Mesothelial cell of epicardium (in vitro differentiated cells): ENCODE measurements at regions not wholly inside any gene's neighbourhood (a gene's known extent, or its start where the extent isn't known, plus 50 kb on each side); places are given as distances from the start of the nearest gene placed in this dataset.

Experiments
- DNase-seq, 2 experiments: peaks; one replicate each; pipeline ENCODE4 v3.0.0; 2021; ENCODE audit warnings: low spot score in 2 of 2; ENCODE audit not compliant: unreplicated experiment in 2 of 2
- H3K27ac Mint-ChIP-seq: 2 replicates; pipeline ENCODE4 v1.8.0; 2021; ENCODE audit warnings: mixed read lengths
- H3K27me3 Mint-ChIP-seq: 2 replicates; pipeline ENCODE4 v1.8.0; 2021; ENCODE audit warnings: low read depth, mixed read lengths
- H3K36me3 Mint-ChIP-seq: 2 replicates; pipeline ENCODE4 v1.8.0; 2021; ENCODE audit warnings: mixed read lengths
- H3K4me1 Mint-ChIP-seq: 2 replicates; pipeline ENCODE4 v1.8.0; 2021; ENCODE audit warnings: mixed read lengths
- H3K4me3 Mint-ChIP-seq: 2 replicates; pipeline ENCODE4 v1.8.0; 2021; ENCODE audit warnings: mild to moderate bottlenecking, moderate library complexity, mixed read lengths
- H3K9me3 Mint-ChIP-seq: 2 replicates; pipeline ENCODE4 v1.8.0; 2021; ENCODE audit warnings: mixed read lengths
- TF ChIP-seq, protein P1 (sequence below): fragments of 200-600 bp; sonication (generic); IDR thresholded peaks from one replicate; pipeline ENCODE4 v1.5.0; 2021; ENCODE audit warnings: antibody characterized with exemption; ENCODE audit not compliant: unreplicated experiment

DNA sequence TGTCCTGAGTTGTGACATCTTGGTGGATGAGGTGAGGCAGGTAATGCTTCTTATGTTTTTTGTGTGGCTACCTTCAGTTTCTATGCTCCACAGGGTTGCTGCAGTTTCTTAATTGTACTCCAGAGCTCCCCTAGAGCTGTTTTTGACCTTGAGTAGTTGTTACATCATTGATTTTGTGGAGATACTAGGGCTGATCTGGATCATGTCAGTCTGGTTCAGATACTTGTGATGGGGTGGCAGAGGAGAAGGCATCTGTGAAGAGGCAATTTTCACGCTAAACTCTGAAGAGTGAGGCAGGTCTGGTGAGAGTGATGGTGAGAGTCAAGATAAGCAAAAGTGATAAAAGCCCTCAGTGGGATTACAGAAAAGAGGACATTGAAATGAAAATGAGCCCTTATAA is 1180.2 kb downstream of the RAPGEF2 start:
- Mint-ChIP-seq H3K27ac (no peak overlapping the region), H3K36me3 (peaks cover 12% of the 10 kb centered on the region), H3K27me3 (no peaks in the 10 kb centered on the region), H3K9me3 (peaks cover 32% of the 10 kb centered on the region), H3K4me1 (no peaks in the 10 kb centered on the region), H3K4me3 (no peak overlapping the region)
- no peak for DNase-seq
- TF ChIP-seq, protein P1, sequence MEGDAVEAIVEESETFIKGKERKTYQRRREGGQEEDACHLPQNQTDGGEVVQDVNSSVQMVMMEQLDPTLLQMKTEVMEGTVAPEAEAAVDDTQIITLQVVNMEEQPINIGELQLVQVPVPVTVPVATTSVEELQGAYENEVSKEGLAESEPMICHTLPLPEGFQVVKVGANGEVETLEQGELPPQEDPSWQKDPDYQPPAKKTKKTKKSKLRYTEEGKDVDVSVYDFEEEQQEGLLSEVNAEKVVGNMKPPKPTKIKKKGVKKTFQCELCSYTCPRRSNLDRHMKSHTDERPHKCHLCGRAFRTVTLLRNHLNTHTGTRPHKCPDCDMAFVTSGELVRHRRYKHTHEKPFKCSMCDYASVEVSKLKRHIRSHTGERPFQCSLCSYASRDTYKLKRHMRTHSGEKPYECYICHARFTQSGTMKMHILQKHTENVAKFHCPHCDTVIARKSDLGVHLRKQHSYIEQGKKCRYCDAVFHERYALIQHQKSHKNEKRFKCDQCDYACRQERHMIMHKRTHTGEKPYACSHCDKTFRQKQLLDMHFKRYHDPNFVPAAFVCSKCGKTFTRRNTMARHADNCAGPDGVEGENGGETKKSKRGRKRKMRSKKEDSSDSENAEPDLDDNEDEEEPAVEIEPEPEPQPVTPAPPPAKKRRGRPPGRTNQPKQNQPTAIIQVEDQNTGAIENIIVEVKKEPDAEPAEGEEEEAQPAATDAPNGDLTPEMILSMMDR, result no peak

DNA sequence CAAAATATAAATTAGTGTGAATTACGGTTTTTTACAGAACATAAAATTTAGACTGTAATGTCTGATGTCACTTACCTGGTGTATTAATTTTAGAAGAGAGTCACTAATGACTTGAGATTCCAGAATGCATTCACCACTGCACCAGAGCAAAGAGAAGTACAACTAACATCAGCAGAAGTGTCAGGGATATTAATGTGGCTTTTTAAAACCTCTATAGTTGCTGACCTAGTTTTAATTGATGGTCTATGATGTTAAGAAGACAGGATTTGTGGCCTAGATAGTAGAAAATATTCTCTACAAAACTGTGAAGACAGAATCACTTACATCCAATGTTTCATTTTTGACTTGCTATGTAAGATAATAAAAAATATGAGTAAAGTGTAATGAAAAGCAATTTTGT is 1181.6 kb downstream of the RAPGEF2 start:
- Mint-ChIP-seq H3K4me3 (no peak overlapping the region), H3K4me1 (no peaks in the 10 kb centered on the region), H3K36me3 (peaks cover 10% of the 10 kb centered on the region), H3K9me3 (peaks cover 28% of the 10 kb centered on the region), H3K27me3 (no peaks in the 10 kb centered on the region), H3K27ac (no peak overlapping the region)
- no peak for DNase-seq
- TF ChIP-seq, protein P1, result no peak

DNA sequence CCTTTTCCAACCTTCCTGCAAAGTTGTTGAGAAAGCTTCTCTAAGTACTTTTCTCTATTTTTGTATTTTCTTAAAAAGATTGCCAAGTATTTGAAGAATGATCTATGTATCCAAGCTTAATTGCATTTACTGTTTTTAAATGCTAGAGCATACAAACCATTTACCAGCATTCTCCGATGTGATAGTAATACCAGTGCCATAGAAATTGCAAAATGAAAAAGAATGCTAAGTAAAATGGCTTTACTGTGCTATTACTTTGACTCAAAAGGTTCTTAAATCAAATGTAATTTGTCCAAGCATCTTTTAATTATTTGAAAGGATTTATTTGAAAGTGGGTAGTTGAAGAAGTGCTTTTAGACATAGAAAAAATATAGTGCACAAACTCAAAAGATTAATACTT is 1183.2 kb downstream of the RAPGEF2 start:
- Mint-ChIP-seq H3K27me3 (no peaks in the 10 kb centered on the region), H3K9me3 (peaks cover 14% of the 10 kb centered on the region), H3K36me3 (no peaks in the 10 kb centered on the region), H3K27ac (no peak overlapping the region), H3K4me1 (no peaks in the 10 kb centered on the region), H3K4me3 (no peak overlapping the region)
- TF ChIP-seq, protein P1, result no peak
- DNase-seq, result no peak

DNA sequence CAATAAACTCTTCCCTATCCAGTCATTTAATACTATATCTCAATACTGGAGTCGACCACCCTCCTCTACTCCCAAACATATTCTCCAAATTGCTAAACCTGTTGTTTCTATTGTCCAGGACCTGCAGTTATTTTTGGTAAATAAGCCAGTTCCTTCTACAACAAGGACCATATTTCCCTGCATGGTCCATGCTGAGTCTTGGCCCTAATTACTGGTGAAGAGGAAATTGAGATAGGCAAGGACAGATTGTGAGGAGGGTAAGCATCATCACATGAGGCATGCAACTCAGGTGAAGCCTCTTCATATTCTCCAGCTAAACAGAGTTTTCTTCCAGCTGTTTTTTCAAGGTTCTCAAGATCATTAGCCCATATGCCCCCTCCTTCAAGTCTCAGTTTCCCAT is 1193.6 kb downstream of the RAPGEF2 start:
- H3K4me1 Mint-ChIP-seq, result peaks cover 6% of the 10 kb centered on the region
- TF ChIP-seq, protein P1, result no peak
- H3K9me3 Mint-ChIP-seq, result peaks cover 16% of the 10 kb centered on the region
- DNase-seq, result no peak
- no peak overlapping the region for H3K27ac Mint-ChIP-seq
- H3K27me3 Mint-ChIP-seq, result no peaks in the 10 kb centered on the region
- no peaks in the 10 kb centered on the region for H3K36me3 Mint-ChIP-seq
- no peak overlapping the region for H3K4me3 Mint-ChIP-seq

DNA sequence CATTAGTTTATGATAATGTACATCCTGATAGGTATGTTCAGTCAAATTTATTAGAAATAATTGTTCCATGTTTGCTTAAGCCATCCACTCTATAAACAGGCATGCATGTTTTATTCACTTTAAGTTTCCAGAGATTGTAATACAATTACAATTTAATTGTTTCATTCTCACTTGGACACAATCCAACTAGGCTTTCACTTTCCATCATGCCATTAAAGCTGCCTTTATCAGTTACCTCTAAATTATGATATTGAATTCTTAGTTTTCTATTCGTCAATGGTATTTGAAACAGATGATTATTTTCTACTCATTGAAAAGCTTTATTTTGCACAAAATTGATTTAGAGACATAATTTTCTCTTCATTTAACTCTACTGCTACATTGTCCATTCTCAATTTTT is 1196.3 kb downstream of the RAPGEF2 start:
- no peak for DNase-seq
- H3K27me3 Mint-ChIP-seq, result no peaks in the 10 kb centered on the region
- H3K27ac Mint-ChIP-seq, result peak overlapping the region; percentile 33
- no peak overlapping the region for H3K4me3 Mint-ChIP-seq
- TF ChIP-seq, protein P1, result no peak
- H3K4me1 Mint-ChIP-seq, result peaks cover 18% of the 10 kb centered on the region
- H3K36me3 Mint-ChIP-seq, result no peaks in the 10 kb centered on the region
- peaks cover 16% of the 10 kb centered on the region for H3K9me3 Mint-ChIP-seq

DNA sequence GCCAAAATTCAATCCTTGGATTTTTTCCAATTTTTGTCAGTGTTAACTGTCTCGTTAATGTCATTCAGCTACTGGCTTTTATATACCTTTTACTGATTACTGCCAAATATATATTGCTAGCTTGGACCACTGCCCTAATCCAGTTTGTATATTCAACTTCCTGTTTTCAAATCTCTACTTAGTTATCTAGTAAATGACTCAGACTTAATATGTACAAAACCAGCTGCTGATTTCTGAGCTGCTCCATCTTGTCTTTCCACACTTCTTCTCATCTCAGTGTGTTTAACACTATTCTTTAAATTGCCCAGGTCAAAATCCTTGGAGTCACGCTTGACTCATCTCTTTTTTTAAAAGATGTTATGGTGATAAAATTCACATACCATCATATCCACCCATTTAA is 1196.7 kb downstream of the RAPGEF2 start:
- no peaks in the 10 kb centered on the region for H3K36me3 Mint-ChIP-seq
- peak overlapping the region; percentile 33 for H3K27ac Mint-ChIP-seq
- H3K27me3 Mint-ChIP-seq, result no peaks in the 10 kb centered on the region
- TF ChIP-seq, protein P1, result no peak
- no peak overlapping the region for H3K4me3 Mint-ChIP-seq
- H3K9me3 Mint-ChIP-seq, result peaks cover 16% of the 10 kb centered on the region
- no peak for DNase-seq
- peaks cover 18% of the 10 kb centered on the region for H3K4me1 Mint-ChIP-seq
